HEK293 (cell line): ENCODE measurements at regions not wholly inside any gene's neighbourhood (a gene's known extent, or its start where the extent isn't known, plus 50 kb on each side); places are given as distances from the start of the nearest gene placed in this dataset.

ENCODE experiments used
- KLF10 ChIP-seq: fragments of 450-650 bp; IDR thresholded peaks from 2 replicates; pipeline ENCODE4 v1.5.1; 2018; ENCODE audit warnings: missing biosample characterization, mild to moderate bottlenecking, missing genetic modification characterization
- KLF7 ChIP-seq: fragments of 450-650 bp; formaldehyde crosslinking; IDR thresholded peaks from 2 replicates; pipeline ENCODE4 v1.5.1; 2016; ENCODE audit warnings: missing biosample characterization, missing genetic modification characterization, borderline replicate concordance
- MZF1 ChIP-seq: fragments of 450-650 bp; formaldehyde crosslinking; IDR thresholded peaks from 2 replicates; pipeline ENCODE4 v1.5.1; 2017; ENCODE audit warnings: missing biosample characterization, missing genetic modification characterization, borderline replicate concordance
- TCF7L2 ChIP-seq: IDR thresholded peaks from 2 replicates; pipeline ENCODE4 v1.6.1; 2011; ENCODE audit warnings: low read depth, mild to moderate bottlenecking, inconsistent platforms, low read length, moderate library complexity, borderline replicate concordance
- ZBTB17 ChIP-seq: fragments of 450-650 bp; formaldehyde crosslinking; IDR thresholded peaks from 2 replicates; pipeline ENCODE4 v1.5.1; 2016; ENCODE audit warnings: missing biosample characterization, missing genetic modification characterization
- ZNF146 ChIP-seq: fragments of 450-650 bp; formaldehyde crosslinking; IDR thresholded peaks from 2 replicates; pipeline ENCODE4 v1.5.1; 2016; ENCODE audit warnings: missing biosample characterization, missing genetic modification characterization
- ZNF175 ChIP-seq: fragments of 450-650 bp; formaldehyde crosslinking; IDR thresholded peaks from 2 replicates; pipeline ENCODE4 v1.5.1; 2016; ENCODE audit warnings: missing biosample characterization, missing genetic modification characterization
- TF ChIP-seq, protein P1 (sequence below): fragments of 450-650 bp; formaldehyde crosslinking; IDR thresholded peaks from 2 replicates; pipeline ENCODE4 v1.5.1; 2016; ENCODE audit warnings: missing biosample characterization, missing genetic modification characterization
- TF ChIP-seq, protein P2 (sequence below): fragments of 450-650 bp; formaldehyde crosslinking; IDR thresholded peaks from 2 replicates; pipeline ENCODE4 v1.5.1; 2017; ENCODE audit warnings: missing biosample characterization, missing genetic modification characterization
- TF ChIP-seq, protein P3 (sequence below): fragments of 450-650 bp; formaldehyde crosslinking; IDR thresholded peaks from 2 replicates; pipeline ENCODE4 v1.5.1; 2017; ENCODE audit warnings: missing biosample characterization, missing genetic modification characterization
- TF ChIP-seq, protein P4 (sequence below): fragments of 450-650 bp; formaldehyde crosslinking; optimal IDR thresholded peaks from 2 replicates; pipeline ENCODE3; 2016; ENCODE audit warnings: missing biosample characterization, mild to moderate bottlenecking, missing genetic modification characterization
- TF ChIP-seq, protein P5 (sequence below): fragments of 450-650 bp; formaldehyde crosslinking; IDR thresholded peaks from 2 replicates; pipeline ENCODE4 v1.5.1; 2016; ENCODE audit warnings: missing biosample characterization, missing genetic modification characterization
- TF ChIP-seq, protein P6 (sequence below): fragments of 450-650 bp; formaldehyde crosslinking; IDR thresholded peaks from 2 replicates; pipeline ENCODE4 v1.5.1; 2017; ENCODE audit warnings: missing biosample characterization, mild to moderate bottlenecking, missing genetic modification characterization, moderate library complexity

DNA sequence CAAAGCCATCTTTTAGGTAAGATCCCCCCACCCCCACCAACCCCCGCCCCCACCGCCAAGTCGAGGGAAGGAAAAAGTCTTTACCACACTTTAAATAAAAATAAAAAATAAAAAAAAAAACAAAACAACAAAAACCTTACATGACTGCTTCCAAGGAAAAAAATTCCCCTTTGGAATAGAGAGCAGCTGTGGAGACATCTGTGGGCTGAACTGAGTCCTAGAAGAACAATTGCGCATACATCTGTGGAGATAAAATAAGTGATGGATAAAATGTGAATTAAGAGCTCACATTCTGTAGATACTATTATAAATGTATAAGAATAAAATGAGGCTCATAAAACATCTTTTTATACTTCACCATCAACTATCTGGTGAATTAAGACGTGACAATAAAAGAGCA lies 601.7 kb upstream of the AGTR1 start:
- TF ChIP-seq, protein P1, sequence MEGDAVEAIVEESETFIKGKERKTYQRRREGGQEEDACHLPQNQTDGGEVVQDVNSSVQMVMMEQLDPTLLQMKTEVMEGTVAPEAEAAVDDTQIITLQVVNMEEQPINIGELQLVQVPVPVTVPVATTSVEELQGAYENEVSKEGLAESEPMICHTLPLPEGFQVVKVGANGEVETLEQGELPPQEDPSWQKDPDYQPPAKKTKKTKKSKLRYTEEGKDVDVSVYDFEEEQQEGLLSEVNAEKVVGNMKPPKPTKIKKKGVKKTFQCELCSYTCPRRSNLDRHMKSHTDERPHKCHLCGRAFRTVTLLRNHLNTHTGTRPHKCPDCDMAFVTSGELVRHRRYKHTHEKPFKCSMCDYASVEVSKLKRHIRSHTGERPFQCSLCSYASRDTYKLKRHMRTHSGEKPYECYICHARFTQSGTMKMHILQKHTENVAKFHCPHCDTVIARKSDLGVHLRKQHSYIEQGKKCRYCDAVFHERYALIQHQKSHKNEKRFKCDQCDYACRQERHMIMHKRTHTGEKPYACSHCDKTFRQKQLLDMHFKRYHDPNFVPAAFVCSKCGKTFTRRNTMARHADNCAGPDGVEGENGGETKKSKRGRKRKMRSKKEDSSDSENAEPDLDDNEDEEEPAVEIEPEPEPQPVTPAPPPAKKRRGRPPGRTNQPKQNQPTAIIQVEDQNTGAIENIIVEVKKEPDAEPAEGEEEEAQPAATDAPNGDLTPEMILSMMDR (tag by site-specific recombination): no peak
- no peak for TF ChIP-seq KLF7 (tag by site-specific recombination)
- TF ChIP-seq, protein P2, sequence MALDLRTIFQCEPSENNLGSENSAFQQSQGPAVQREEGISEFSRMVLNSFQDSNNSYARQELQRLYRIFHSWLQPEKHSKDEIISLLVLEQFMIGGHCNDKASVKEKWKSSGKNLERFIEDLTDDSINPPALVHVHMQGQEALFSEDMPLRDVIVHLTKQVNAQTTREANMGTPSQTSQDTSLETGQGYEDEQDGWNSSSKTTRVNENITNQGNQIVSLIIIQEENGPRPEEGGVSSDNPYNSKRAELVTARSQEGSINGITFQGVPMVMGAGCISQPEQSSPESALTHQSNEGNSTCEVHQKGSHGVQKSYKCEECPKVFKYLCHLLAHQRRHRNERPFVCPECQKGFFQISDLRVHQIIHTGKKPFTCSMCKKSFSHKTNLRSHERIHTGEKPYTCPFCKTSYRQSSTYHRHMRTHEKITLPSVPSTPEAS (tag by site-specific recombination): no peak
- no peak for TF ChIP-seq ZBTB17
- TF ChIP-seq TCF7L2: no peak
- no peak for TF ChIP-seq ZNF175 (tag by site-specific recombination)
- no peak for TF ChIP-seq MZF1 (tag by site-specific recombination)
- no peak for TF ChIP-seq KLF10 (tag by site-specific recombination)
- no peak for TF ChIP-seq ZNF146 (tag by site-specific recombination)
- TF ChIP-seq, protein P3, sequence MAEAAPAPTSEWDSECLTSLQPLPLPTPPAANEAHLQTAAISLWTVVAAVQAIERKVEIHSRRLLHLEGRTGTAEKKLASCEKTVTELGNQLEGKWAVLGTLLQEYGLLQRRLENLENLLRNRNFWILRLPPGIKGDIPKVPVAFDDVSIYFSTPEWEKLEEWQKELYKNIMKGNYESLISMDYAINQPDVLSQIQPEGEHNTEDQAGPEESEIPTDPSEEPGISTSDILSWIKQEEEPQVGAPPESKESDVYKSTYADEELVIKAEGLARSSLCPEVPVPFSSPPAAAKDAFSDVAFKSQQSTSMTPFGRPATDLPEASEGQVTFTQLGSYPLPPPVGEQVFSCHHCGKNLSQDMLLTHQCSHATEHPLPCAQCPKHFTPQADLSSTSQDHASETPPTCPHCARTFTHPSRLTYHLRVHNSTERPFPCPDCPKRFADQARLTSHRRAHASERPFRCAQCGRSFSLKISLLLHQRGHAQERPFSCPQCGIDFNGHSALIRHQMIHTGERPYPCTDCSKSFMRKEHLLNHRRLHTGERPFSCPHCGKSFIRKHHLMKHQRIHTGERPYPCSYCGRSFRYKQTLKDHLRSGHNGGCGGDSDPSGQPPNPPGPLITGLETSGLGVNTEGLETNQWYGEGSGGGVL (tag by site-specific recombination): no peak
- TF ChIP-seq, protein P4, sequence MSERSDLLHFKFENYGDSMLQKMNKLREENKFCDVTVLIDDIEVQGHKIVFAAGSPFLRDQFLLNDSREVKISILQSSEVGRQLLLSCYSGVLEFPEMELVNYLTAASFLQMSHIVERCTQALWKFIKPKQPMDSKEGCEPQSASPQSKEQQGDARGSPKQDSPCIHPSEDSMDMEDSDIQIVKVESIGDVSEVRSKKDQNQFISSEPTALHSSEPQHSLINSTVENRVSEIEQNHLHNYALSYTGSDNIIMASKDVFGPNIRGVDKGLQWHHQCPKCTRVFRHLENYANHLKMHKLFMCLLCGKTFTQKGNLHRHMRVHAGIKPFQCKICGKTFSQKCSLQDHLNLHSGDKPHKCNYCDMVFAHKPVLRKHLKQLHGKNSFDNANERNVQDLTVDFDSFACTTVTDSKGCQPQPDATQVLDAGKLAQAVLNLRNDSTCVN (tag by site-specific recombination): no peak
- TF ChIP-seq, protein P5, sequence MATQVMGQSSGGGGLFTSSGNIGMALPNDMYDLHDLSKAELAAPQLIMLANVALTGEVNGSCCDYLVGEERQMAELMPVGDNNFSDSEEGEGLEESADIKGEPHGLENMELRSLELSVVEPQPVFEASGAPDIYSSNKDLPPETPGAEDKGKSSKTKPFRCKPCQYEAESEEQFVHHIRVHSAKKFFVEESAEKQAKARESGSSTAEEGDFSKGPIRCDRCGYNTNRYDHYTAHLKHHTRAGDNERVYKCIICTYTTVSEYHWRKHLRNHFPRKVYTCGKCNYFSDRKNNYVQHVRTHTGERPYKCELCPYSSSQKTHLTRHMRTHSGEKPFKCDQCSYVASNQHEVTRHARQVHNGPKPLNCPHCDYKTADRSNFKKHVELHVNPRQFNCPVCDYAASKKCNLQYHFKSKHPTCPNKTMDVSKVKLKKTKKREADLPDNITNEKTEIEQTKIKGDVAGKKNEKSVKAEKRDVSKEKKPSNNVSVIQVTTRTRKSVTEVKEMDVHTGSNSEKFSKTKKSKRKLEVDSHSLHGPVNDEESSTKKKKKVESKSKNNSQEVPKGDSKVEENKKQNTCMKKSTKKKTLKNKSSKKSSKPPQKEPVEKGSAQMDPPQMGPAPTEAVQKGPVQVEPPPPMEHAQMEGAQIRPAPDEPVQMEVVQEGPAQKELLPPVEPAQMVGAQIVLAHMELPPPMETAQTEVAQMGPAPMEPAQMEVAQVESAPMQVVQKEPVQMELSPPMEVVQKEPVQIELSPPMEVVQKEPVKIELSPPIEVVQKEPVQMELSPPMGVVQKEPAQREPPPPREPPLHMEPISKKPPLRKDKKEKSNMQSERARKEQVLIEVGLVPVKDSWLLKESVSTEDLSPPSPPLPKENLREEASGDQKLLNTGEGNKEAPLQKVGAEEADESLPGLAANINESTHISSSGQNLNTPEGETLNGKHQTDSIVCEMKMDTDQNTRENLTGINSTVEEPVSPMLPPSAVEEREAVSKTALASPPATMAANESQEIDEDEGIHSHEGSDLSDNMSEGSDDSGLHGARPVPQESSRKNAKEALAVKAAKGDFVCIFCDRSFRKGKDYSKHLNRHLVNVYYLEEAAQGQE (tag by site-specific recombination): no peak
- TF ChIP-seq, protein P6, sequence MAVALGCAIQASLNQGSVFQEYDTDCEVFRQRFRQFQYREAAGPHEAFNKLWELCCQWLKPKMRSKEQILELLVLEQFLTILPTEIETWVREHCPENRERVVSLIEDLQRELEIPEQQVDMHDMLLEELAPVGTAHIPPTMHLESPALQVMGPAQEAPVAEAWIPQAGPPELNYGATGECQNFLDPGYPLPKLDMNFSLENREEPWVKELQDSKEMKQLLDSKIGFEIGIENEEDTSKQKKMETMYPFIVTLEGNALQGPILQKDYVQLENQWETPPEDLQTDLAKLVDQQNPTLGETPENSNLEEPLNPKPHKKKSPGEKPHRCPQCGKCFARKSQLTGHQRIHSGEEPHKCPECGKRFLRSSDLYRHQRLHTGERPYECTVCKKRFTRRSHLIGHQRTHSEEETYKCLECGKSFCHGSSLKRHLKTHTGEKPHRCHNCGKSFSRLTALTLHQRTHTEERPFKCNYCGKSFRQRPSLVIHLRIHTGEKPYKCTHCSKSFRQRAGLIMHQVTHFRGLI (tag by site-specific recombination): no peak
